Esophagus squamous epithelium (tissue), 4 donors: ENCODE measurements at regions not wholly inside any gene's neighbourhood (a gene's known extent, or its start where the extent isn't known, plus 50 kb on each side); places are given as distances from the start of the nearest gene placed in this dataset.

ENCODE experiments used
- POLR2A ChIP-seq, 4 donors: fragments of 450-650 bp; IDR thresholded peaks; one replicate each; pipeline ENCODE4 v1.6.1; 2017; ENCODE audit warnings: antibody characterized with exemption in 4 of 4, mild to moderate bottlenecking in 4 of 4, moderate library complexity in 3 of 4
- TF ChIP-seq, protein P1 (sequence below), 6 experiments: fragments of 450-650 bp in 4 of 6; fragments of 200-600 bp in 2 of 6; sonication (generic) in 2 of 6; IDR thresholded peaks; one replicate each; pipeline ENCODE4 v1.5.1; 2016 to 2019; ENCODE audit warnings: antibody characterized with exemption in 6 of 6, mild to moderate bottlenecking in 4 of 6, moderate library complexity in 4 of 6

- no peak for TF ChIP-seq POLR2A (IDR thresholded peaks at IDR 0.05)
- TF ChIP-seq, protein P1, sequence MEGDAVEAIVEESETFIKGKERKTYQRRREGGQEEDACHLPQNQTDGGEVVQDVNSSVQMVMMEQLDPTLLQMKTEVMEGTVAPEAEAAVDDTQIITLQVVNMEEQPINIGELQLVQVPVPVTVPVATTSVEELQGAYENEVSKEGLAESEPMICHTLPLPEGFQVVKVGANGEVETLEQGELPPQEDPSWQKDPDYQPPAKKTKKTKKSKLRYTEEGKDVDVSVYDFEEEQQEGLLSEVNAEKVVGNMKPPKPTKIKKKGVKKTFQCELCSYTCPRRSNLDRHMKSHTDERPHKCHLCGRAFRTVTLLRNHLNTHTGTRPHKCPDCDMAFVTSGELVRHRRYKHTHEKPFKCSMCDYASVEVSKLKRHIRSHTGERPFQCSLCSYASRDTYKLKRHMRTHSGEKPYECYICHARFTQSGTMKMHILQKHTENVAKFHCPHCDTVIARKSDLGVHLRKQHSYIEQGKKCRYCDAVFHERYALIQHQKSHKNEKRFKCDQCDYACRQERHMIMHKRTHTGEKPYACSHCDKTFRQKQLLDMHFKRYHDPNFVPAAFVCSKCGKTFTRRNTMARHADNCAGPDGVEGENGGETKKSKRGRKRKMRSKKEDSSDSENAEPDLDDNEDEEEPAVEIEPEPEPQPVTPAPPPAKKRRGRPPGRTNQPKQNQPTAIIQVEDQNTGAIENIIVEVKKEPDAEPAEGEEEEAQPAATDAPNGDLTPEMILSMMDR (IDR thresholded peaks at IDR 0.05): no peak
Measured at GRCh38 chr21:39116761-39117439, 66.4 kb downstream of the PSMG1 start.
